Stimulated activated CD8-positive, alpha-beta memory T cell treated with anti-CD3 and anti-CD28 coated beads, Interleukin-7, amount 100 ng/mL, for 1 hour (primary cell): ENCODE measurements at regions not wholly inside any gene's neighbourhood (a gene's known extent, or its start where the extent isn't known, plus 50 kb on each side); places are given as distances from the start of the nearest gene placed in this dataset.

Experiments used
- DNase-seq, 2 donors: peaks; one replicate each; pipeline ENCODE4 v3.0.0-alpha.2; 2020; ENCODE audit warnings: low read depth in 2 of 2

GRCh38 chr10:130658687-130659290, 522.6 kb downstream of the GLRX3 start:
- DNase-seq: no peak

- no peak for DNase-seq
These were observed 523.3 kb downstream of the GLRX3 start for GRCh38 chr10:130659528-130659927.

DNA sequence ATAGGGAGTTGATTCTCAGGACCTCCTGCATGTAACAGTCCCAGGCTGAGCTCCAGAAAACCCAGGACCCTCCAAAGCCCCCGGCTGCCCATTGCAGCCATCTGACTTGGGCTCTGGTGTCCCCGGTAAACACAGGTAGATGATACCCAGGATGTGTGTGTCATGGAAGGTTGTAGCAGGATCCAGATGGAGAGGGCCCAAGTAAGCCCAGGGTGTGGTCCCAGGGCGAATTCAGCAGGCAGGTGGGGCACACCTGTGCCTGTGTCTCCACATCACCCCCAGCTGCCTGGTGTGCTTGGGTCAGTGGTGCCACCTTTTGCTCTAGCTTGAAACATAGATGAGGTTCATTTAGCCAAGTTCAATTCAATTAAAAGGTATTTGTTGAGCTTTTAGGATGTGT, 524.1 kb downstream of the GLRX3 start:
- DNase-seq: no peak

DNA sequence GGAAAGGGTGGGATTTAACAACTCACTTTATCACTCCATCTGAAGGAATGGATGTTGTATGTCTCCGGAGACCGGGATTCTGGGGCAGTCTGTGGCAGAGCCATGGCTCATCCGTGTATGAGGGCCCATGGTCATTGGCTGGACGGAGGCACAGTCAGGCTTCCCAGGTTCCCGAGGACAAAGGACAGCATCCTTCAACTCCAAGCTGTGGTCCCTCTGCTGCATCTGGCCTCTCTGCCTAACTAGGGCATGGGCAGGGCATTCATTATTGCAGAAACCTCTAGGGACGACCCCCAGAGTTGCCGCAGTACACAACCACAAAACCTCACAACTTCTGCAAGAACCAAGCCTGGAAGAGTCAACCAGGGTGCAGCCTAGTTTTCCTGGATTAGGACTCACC, 525.2 kb downstream of the GLRX3 start:
- DNase-seq: no peak

- DNase-seq: no peak
These were observed 526.6 kb downstream of the GLRX3 start for GRCh38 chr10:130662775-130663174.

GRCh38 chr10:130664526-130664925, 528.3 kb downstream of the GLRX3 start:
- DNase-seq: no peak

DNA sequence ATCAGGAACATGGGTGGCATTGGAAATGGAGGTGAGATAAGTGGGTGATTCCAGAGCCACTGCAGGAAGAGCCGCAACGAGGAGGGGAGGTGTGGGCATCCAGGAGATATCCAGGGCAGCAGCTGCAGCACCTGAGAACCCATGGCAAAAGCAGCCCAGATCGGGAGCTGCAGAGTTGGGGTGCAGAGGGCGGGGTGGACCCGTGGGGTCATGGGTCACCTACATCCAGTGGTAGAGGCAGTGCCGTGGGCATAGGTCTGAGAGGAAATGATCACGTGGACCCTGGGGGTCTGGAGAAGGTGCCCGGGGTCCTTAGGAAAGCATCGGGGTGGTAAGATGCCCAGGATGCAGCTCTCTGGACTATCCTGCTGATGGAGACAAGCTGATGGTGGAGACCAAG, 530.0 kb downstream of the GLRX3 start:
- DNase-seq: no peak

DNA sequence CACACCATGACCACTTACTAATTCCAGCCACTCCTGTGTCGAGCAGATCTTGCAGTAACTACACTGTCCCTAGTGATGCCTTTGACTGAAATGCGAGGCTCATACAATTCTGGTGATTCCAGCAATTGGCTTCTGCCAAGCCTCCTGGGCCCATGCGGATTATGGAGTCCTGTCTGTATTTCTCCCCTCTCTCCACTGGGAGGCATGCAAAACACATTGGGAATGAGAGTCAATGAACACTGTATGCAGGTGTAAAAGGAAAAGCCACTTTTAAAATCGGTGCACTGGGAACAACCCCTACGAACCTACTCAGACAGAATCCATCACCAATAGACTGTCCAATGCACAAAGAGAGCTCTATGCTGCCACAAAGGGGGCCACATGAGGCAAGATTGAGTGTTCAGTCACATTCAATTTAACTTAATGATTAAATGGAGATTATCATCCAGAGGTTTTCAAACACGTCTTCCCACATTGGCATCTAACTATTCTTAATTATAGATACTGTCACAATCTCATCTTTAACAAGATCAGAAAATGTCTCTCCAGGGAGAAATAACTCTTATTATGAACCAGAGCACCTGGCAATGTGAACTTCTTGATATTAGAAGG, 550.6 kb downstream of the GLRX3 start:
- DNase-seq: no peak

GRCh38 chr10:130687566-130687965, 551.4 kb downstream of the GLRX3 start:
- no peak for DNase-seq

- no peak for DNase-seq
These were observed 553.8 kb downstream of the GLRX3 start for GRCh38 chr10:130689743-130690626.

- no peak for DNase-seq
These were observed 555.6 kb downstream of the GLRX3 start for GRCh38 chr10:130691776-130692175.

GRCh38 chr10:130696870-130697269, 560.7 kb downstream of the GLRX3 start:
- no peak for DNase-seq

- DNase-seq: no peak
These were observed 571.3 kb downstream of the GLRX3 start for GRCh38 chr10:130707389-130707979.

DNA sequence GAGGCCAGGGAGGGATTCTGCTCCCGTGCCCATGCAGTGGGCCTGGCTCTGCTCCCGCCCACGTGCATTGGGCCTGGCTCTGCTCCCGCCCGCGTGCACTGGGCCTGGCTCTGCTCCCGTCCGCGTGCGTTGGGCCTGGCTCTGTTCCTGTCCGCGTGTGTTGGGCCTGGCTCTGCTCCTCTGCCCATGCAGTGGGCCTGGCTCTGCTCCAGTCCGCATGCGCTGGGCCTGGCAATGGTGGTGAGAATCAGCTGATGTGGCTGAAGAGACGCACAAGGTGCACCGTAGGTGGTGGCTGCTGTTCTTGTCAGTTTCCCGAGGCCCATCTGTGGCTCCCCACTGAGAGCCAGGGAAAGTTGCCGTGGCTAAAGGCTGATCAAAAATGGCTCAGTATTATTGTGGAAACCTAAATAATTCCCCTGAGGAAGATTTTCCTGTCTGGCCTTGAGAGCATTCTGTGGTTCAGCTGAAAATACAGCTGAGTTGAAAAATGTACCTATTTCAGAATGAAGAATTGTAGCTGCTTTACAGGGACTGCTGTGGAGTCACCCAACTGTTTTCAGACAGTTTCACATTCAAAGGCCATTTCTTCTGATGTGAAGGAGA, 572.4 kb downstream of the GLRX3 start:
- no peak for DNase-seq

- DNase-seq: no peak
These were observed 573.2 kb downstream of the GLRX3 start for GRCh38 chr10:130709415-130709814.

- no peak for DNase-seq
These were observed 574.9 kb downstream of the GLRX3 start for GRCh38 chr10:130711072-130711471.

- no peak for DNase-seq
These were observed 576.9 kb downstream of the GLRX3 start for GRCh38 chr10:130713135-130713534.

- DNase-seq: no peak
These were observed 577.5 kb downstream of the GLRX3 start for GRCh38 chr10:130713731-130714130.

DNA sequence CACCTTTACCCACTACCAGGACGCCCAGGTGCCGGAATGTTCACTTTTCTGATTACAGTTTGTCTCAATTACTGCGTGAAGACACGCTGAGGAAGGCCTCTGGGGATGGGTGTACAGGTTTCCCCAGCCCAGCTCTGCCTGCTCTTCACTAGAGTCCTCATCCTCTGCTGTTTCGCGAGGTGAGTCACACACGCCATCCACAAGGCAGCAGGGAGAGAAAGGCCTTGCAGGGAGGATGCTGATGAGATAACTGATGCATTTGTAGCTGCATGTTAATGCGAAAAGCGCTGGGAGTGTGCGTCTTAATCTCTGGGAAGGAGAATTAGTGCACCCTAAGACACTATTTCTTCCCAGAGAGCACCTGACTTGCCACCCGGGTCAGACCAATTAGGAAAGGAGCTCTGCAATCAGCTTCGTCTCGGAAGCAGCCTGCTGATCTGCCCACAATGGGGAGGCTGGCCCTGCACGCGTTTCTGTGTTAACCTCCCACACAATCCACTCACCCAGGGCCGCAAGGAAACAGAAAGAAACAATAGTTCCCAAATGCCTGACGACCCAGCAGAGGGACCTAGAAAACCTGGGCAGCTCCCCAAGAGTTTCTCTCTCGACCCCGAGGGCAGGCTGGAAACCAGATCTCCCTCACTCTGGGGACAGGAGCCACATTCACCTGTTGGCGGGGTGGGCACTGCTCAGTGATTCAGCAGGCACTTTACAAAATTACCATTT, 578.7 kb downstream of the GLRX3 start:
- no peak for DNase-seq

GRCh38 chr10:130715686-130716670, 579.8 kb downstream of the GLRX3 start:
- no peak for DNase-seq
